IMR-90 (cell line): ENCODE measurements at regions not wholly inside any gene's neighbourhood (a gene's known extent, or its start where the extent isn't known, plus 50 kb on each side); places are given as distances from the start of the nearest gene placed in this dataset.

ENCODE experiments used
- ATAC-seq: fragments of 200-7000 bp; cut with Tn5 transposase; 2 replicates; pipeline ENCODE4 v1.9.1; 2020; ENCODE audit warnings: low read depth, mild to moderate bottlenecking, moderate library complexity
- BruUV-seq: library from RNA; stranded (reverse); fragments of 400-500 nt; replicated peaks from 2 replicates; lab custom pipeline; 2021; lab: Mats Ljungman, UMichigan
- CTCF ChIA-PET: fragments of 300-600 bp; formaldehyde crosslinking; extraction: SDS; loops from one replicate; lab custom pipeline; 2021; ENCODE audit warnings: antibody characterized with exemption; lab: Yijun Ruan, JAX
- POLR2A ChIA-PET: fragments of 300-600 bp; sonication (Branson Sonifier 250); formaldehyde crosslinking; loops from one replicate; lab custom pipeline; 2022; ENCODE audit warnings: antibody characterized with exemption; ENCODE audit not compliant: unreplicated experiment; lab: Charles Lee
- DNase-seq: peaks from one replicate; pipeline ENCODE4 v3.0.0; 2013
- H2AFZ ChIP-seq: replicated peaks from 2 replicates; pipeline ENCODE3; 2013; ENCODE audit warnings: low read length, mild to moderate bottlenecking; ENCODE audit not compliant: poor library complexity
- H2AK5ac ChIP-seq: 2 replicates; pipeline ENCODE4 v1.6.1; 2013; ENCODE audit warnings: low read depth, low read length, inconsistent platforms
- H2AK9ac ChIP-seq: replicated peaks from 2 replicates; pipeline ENCODE3; 2013; ENCODE audit warnings: mild to moderate bottlenecking, low read depth, low read length, moderate library complexity; ENCODE audit not compliant: poor library complexity
- H2BK120ac ChIP-seq: 2 replicates; pipeline ENCODE4 v1.6.1; 2013; ENCODE audit warnings: low read depth, low read length, inconsistent platforms
- H2BK15ac ChIP-seq: 3 replicates; pipeline ENCODE4 v1.6.1; 2013; ENCODE audit warnings: low read depth, low read length, inconsistent platforms
- H2BK20ac ChIP-seq: 2 replicates; pipeline ENCODE4 v1.6.1; 2013; ENCODE audit warnings: low read depth, mild to moderate bottlenecking, inconsistent platforms, low read length, moderate library complexity
- H2BK5ac ChIP-seq: 2 replicates; pipeline ENCODE4 v1.6.1; 2013; ENCODE audit warnings: mild to moderate bottlenecking, low read depth, low read length, inconsistent platforms; ENCODE audit not compliant: poor library complexity, severe bottlenecking
- H3K14ac ChIP-seq: replicated peaks from 2 replicates; pipeline ENCODE4 v1.6.1; 2013; ENCODE audit warnings: low read depth, low read length, inconsistent platforms
- H3K18ac ChIP-seq: 2 replicates; pipeline ENCODE4 v1.6.1; 2013; ENCODE audit warnings: low read depth, low read length, control low read depth
- H3K23ac ChIP-seq: 2 replicates; pipeline ENCODE4 v1.6.1; 2013; ENCODE audit warnings: low read depth, low read length, inconsistent platforms
- H3K27ac ChIP-seq: 2 replicates; pipeline ENCODE4 v1.5.1; 2013; ENCODE audit warnings: mild to moderate bottlenecking, control low read depth, low read length; ENCODE audit not compliant: insufficient read depth
- H3K27me3 ChIP-seq: 2 replicates; pipeline ENCODE4 v1.6.1; 2013; ENCODE audit warnings: low read length; ENCODE audit not compliant: control insufficient read depth, insufficient read depth
- H3K36me3 ChIP-seq: 2 replicates; pipeline ENCODE4 v1.6.1; 2013; ENCODE audit warnings: low read length, mixed read lengths; ENCODE audit not compliant: control insufficient read depth, insufficient read depth
- H3K4ac ChIP-seq: 2 replicates; pipeline ENCODE4 v1.6.1; 2013; ENCODE audit warnings: low read depth, low read length, inconsistent platforms
- H3K4me1 ChIP-seq: 2 replicates; pipeline ENCODE4 v1.6.1; 2013; ENCODE audit warnings: low read length, mixed read lengths; ENCODE audit not compliant: control insufficient read depth, insufficient read depth
- H3K4me2 ChIP-seq: 2 replicates; pipeline ENCODE4 v1.6.1; 2013; ENCODE audit warnings: low read depth, mild to moderate bottlenecking, control low read depth, low read length, moderate library complexity
- H3K4me3 ChIP-seq: 2 replicates; pipeline ENCODE4 v1.5.1; 2013; ENCODE audit warnings: low read depth, mild to moderate bottlenecking, control low read depth, low read length, moderate library complexity; ENCODE audit not compliant: insufficient read depth
- H3K56ac ChIP-seq: 2 replicates; pipeline ENCODE4 v1.6.1; 2013; ENCODE audit warnings: low read length, inconsistent platforms; ENCODE audit not compliant: insufficient read depth; ENCODE audit errors: extremely low read depth
- H3K79me1 ChIP-seq, 2 experiments: 2 replicates each; pipeline ENCODE4 v1.6.1; 2013; ENCODE audit warnings: low read length in 2 of 2, inconsistent platforms in 1 of 2, low read depth in 1 of 2
- H3K9ac ChIP-seq: 2 replicates; pipeline ENCODE4 v1.6.1; 2013; ENCODE audit warnings: low read depth, low read length, control low read depth
- H3K9me1 ChIP-seq: 2 replicates; pipeline ENCODE4 v1.6.1; 2013; ENCODE audit warnings: low read length, inconsistent platforms; ENCODE audit not compliant: insufficient read depth
- H3K9me3 ChIP-seq: 2 replicates; pipeline ENCODE4 v1.6.1; 2013; ENCODE audit warnings: low read length; ENCODE audit not compliant: control insufficient read depth, insufficient read depth
- H4K20me1 ChIP-seq: 2 replicates; pipeline ENCODE4 v1.6.1; 2013; ENCODE audit warnings: low read length, inconsistent platforms; ENCODE audit not compliant: insufficient read depth
- H4K5ac ChIP-seq: 2 replicates; pipeline ENCODE4 v1.6.1; 2013; ENCODE audit warnings: mild to moderate bottlenecking, low read depth, low read length, control low read depth
- H4K8ac ChIP-seq, 2 experiments: 2 replicates each; pipeline ENCODE4 v1.6.1; 2013; ENCODE audit warnings: low read depth in 2 of 2, low read length in 2 of 2, control low read depth in 1 of 2, inconsistent platforms in 1 of 2
- H4K91ac ChIP-seq: 2 replicates; pipeline ENCODE4 v1.6.1; 2013; ENCODE audit warnings: low read depth, low read length, inconsistent platforms; ENCODE audit not compliant: insufficient read depth
- BHLHE40 ChIP-seq: fragments of 150-350 bp; IDR thresholded peaks from 2 replicates; pipeline ENCODE4 v1.6.1; 2016; ENCODE audit warnings: mild to moderate bottlenecking, low read depth, low read length
- CEBPB ChIP-seq: IDR thresholded peaks from 2 replicates; pipeline ENCODE4 v1.6.1; 2012; ENCODE audit warnings: low read depth, low read length, improper control_type of control experiment
- CHD1 ChIP-seq: IDR thresholded peaks from 2 replicates; pipeline ENCODE4 v1.6.1; 2012; ENCODE audit warnings: low read depth, low read length, improper control_type of control experiment
- FOS ChIP-seq: fragments of 150-350 bp; IDR thresholded peaks from 2 replicates; pipeline ENCODE4 v1.6.1; 2016; ENCODE audit warnings: low read depth, low read length
- MAFK ChIP-seq: IDR thresholded peaks from 2 replicates; pipeline ENCODE4 v1.6.1; 2012; ENCODE audit warnings: low read depth, low read length, improper control_type of control experiment
- MAZ ChIP-seq: IDR thresholded peaks from 2 replicates; pipeline ENCODE4 v1.6.1; 2012; ENCODE audit warnings: low read depth, mild to moderate bottlenecking, low read length, improper control_type of control experiment, moderate library complexity, borderline replicate concordance
- MXI1 ChIP-seq: IDR thresholded peaks from 2 replicates; pipeline ENCODE4 v1.6.1; 2012; ENCODE audit warnings: low read depth, mild to moderate bottlenecking, low read length, moderate library complexity, borderline replicate concordance
- NFE2L2 ChIP-seq: fragments of 150-350 bp; IDR thresholded peaks from 2 replicates; pipeline ENCODE4 v1.6.1; 2016; ENCODE audit warnings: low read depth, mild to moderate bottlenecking, low read length
- POLR2A ChIP-seq: IDR thresholded peaks from 2 replicates; pipeline ENCODE4 v1.6.1; 2012; ENCODE audit warnings: mild to moderate bottlenecking, low read depth, low read length
- RAD21 ChIP-seq: IDR thresholded peaks from 2 replicates; pipeline ENCODE4 v1.6.1; 2012; ENCODE audit warnings: low read length, improper control_type of control experiment
- RCOR1 ChIP-seq: IDR thresholded peaks from 2 replicates; pipeline ENCODE4 v1.6.1; 2012; ENCODE audit warnings: mild to moderate bottlenecking, low read length, improper control_type of control experiment; ENCODE audit not compliant: insufficient replicate concordance
- RFX5 ChIP-seq: IDR thresholded peaks from 2 replicates; pipeline ENCODE4 v1.8.0; 2012; ENCODE audit warnings: low read depth, mild to moderate bottlenecking, low read length, moderate library complexity
- SMC3 ChIP-seq: fragments of 150-350 bp; IDR thresholded peaks from 2 replicates; pipeline ENCODE4 v1.6.1; 2016; ENCODE audit warnings: low read depth, mild to moderate bottlenecking, antibody characterized with exemption, low read length, moderate library complexity
- WGBS, 2 experiments: methylation state at CpG; one replicate each; pipeline versions ENCODE4 v1.1.5 to v1.1.7; 2013; ENCODE audit warnings: missing lambda C conversion rate in 2 of 2; ENCODE audit not compliant: insufficient read length in 1 of 2; ENCODE audit errors: extremely low coverage in 2 of 2; 5-methylcytosine and 5-hydroxymethylcytosine counted together
- dilution Hi-C: fragments of 300-500 bp; cut with HindIII; formaldehyde crosslinking; loops from one replicate; pipeline ENCODE4 v1.14.3; 2018; ENCODE audit warnings: low sequenced_read_pairs; ENCODE audit not compliant: unreplicated experiment
- in situ Hi-C: fragments of 300-500 bp; cut with MboI; formaldehyde crosslinking; loops from 3 replicates; pipeline ENCODE4 v1.14.3; 2019; ENCODE audit warnings: low sequenced_read_pairs, inconsistent platforms, mixed read lengths
- intact Hi-C: fragments of 100-400 bp; cut with micrococcal nuclease; formaldehyde crosslinking; loops from 2 replicates; pipeline ENCODE4 v1.10.0; 2022
- TF ChIP-seq, protein P1 (sequence below): fragments of 150-350 bp; IDR thresholded peaks from 2 replicates; pipeline ENCODE4 v1.6.1; 2016; ENCODE audit warnings: low read depth, mild to moderate bottlenecking, low read length, moderate library complexity, borderline replicate concordance
- TF ChIP-seq, protein P2 (sequence below): fragments of 150-350 bp; IDR thresholded peaks from 2 replicates; pipeline ENCODE4 v1.6.1; 2017; ENCODE audit warnings: mild to moderate bottlenecking, antibody characterized with exemption, low read length, low read depth
- TF ChIP-seq, protein P3 (sequence below): conservative IDR thresholded peaks from 2 replicates; pipeline ENCODE4 v1.5.1; 2012; ENCODE audit warnings: mild to moderate bottlenecking, low read depth, low read length, improper control_type of control experiment

DNA sequence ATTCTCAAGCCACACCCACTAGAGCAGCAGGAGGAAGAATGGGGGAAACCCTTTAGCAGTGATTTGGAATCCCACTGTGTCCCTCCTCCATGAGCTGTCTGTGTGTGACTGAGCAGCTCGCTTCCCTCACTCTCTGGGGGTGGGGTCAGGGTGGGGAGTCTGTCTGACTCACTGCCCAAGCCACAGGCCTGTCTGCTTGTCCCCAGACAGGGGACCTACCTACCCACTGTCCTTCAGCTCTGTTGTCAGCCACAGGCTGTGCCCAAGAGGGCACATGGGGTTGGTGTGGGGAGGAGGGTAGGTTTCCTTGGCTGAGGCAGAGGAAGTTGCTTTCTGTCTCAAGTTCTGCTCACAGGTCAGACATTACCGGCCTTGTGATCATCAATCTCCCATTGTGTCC lies 127.0 kb downstream of the MAFB start:
- no CpG with 5 or more reads among the region's 2 CpGs for WGBS, 2 experiments
- BruUV-seq, result no TSS peak
- H3K9me1 ChIP-seq, result no peaks in the 10 kb centered on the region
- H3K4ac ChIP-seq, result no peak overlapping the region
- CTCF ChIA-PET, result no interaction called here
- H2AFZ ChIP-seq, result no peak overlapping the region
- H3K27me3 ChIP-seq, result 0 out of 2 replicates have a peak, but pooled peaks cover 3% of the 10 kb centered on the region
- in situ Hi-C loops, result no loop called here
- H4K20me1 ChIP-seq, result no peaks in the 10 kb centered on the region
- no peaks in the 10 kb centered on the region for H3K9me3 ChIP-seq
- no peak overlapping the region for H2BK5ac ChIP-seq
- H3K27ac ChIP-seq, result no peak overlapping the region
- no peak overlapping the region for H3K4me3 ChIP-seq
- H2BK15ac ChIP-seq, result no peak overlapping the region
- H3K23ac ChIP-seq, result no peak overlapping the region
- no peaks in the 10 kb centered on the region for H3K4me1 ChIP-seq
- H2BK120ac ChIP-seq, result no peak overlapping the region
- H4K5ac ChIP-seq, result no peak overlapping the region
- H3K9ac ChIP-seq, result no peak overlapping the region
- H3K56ac ChIP-seq, result no peak overlapping the region
- H4K8ac ChIP-seq, result no peak overlapping the region
- no peak overlapping the region for H3K18ac ChIP-seq
- intact Hi-C loops, result no loop called here
- no peak overlapping the region for H3K4me2 ChIP-seq
- no peak overlapping the region for H2AK5ac ChIP-seq
- no peak overlapping the region for H2BK20ac ChIP-seq
- H3K36me3 ChIP-seq, result no peaks in the 10 kb centered on the region
- DNase-seq (no peak), ATAC-seq (no peak)
- TF ChIP-seq SMC3 (no peak), MAFK (no peak), FOS (no peak), CEBPB (no peak), MXI1 (no peak), RFX5 (no peak), MAZ (no peak), BHLHE40 (no peak), NFE2L2 (no peak), CHD1 (no peak), POLR2A (no peak), RCOR1 (no peak), RAD21 (no peak)
- TF ChIP-seq, protein P1, sequence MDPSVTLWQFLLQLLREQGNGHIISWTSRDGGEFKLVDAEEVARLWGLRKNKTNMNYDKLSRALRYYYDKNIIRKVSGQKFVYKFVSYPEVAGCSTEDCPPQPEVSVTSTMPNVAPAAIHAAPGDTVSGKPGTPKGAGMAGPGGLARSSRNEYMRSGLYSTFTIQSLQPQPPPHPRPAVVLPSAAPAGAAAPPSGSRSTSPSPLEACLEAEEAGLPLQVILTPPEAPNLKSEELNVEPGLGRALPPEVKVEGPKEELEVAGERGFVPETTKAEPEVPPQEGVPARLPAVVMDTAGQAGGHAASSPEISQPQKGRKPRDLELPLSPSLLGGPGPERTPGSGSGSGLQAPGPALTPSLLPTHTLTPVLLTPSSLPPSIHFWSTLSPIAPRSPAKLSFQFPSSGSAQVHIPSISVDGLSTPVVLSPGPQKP, result no peak
- TF ChIP-seq, protein P2, sequence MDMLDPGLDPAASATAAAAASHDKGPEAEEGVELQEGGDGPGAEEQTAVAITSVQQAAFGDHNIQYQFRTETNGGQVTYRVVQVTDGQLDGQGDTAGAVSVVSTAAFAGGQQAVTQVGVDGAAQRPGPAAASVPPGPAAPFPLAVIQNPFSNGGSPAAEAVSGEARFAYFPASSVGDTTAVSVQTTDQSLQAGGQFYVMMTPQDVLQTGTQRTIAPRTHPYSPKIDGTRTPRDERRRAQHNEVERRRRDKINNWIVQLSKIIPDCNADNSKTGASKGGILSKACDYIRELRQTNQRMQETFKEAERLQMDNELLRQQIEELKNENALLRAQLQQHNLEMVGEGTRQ, result no peak
- TF ChIP-seq, protein P3, sequence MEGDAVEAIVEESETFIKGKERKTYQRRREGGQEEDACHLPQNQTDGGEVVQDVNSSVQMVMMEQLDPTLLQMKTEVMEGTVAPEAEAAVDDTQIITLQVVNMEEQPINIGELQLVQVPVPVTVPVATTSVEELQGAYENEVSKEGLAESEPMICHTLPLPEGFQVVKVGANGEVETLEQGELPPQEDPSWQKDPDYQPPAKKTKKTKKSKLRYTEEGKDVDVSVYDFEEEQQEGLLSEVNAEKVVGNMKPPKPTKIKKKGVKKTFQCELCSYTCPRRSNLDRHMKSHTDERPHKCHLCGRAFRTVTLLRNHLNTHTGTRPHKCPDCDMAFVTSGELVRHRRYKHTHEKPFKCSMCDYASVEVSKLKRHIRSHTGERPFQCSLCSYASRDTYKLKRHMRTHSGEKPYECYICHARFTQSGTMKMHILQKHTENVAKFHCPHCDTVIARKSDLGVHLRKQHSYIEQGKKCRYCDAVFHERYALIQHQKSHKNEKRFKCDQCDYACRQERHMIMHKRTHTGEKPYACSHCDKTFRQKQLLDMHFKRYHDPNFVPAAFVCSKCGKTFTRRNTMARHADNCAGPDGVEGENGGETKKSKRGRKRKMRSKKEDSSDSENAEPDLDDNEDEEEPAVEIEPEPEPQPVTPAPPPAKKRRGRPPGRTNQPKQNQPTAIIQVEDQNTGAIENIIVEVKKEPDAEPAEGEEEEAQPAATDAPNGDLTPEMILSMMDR, result no peak
- no peaks in the 10 kb centered on the region for H3K79me1 ChIP-seq
- no peak overlapping the region for H4K91ac ChIP-seq
- H3K14ac ChIP-seq, result no peak overlapping the region
- H2AK9ac ChIP-seq, result no peak overlapping the region
- POLR2A ChIA-PET, result no interaction called here
- dilution Hi-C loops, result no loop called here
